Effector memory CD8-positive, alpha-beta T cell (primary cell): ENCODE measurements at regions not wholly inside any gene's neighbourhood (a gene's known extent, or its start where the extent isn't known, plus 50 kb on each side); places are given as distances from the start of the nearest gene placed in this dataset.
A peak's percentile ranks its signal among the peaks of the same experiment; 100 is the strongest.
"Not testable (repeated sequence)": the region's sequence is repeated elsewhere in the genome, so short reads cannot be mapped to it uniquely, and the experiment has no call there.

Experiments
- ATAC-seq: fragments of 150-1000 bp; cut with Tn5 transposase; replicated peaks from 2 replicates; pipeline ENCODE4 v1.10.0; 2021; ENCODE audit warnings: mild to moderate bottlenecking, moderate library complexity
- DNase-seq, 3 experiments: peaks; one replicate each; pipeline ENCODE4 v3.0.0; 2021
- H3K27ac Mint-ChIP-seq, 2 donors: one replicate each; pipeline ENCODE4 v1.8.0; 2022; ENCODE audit warnings: mild to moderate bottlenecking in 2 of 2, mixed read lengths in 2 of 2, moderate library complexity in 2 of 2
- H3K27me3 Mint-ChIP-seq, 2 donors: one replicate each; pipeline ENCODE4 v1.8.0; 2022; ENCODE audit warnings: mixed read lengths in 2 of 2
- H3K36me3 Mint-ChIP-seq: one replicate; pipeline ENCODE4 v1.8.0; 2022; ENCODE audit warnings: mild to moderate bottlenecking, moderate library complexity, mixed read lengths; ENCODE audit not compliant: insufficient read depth
- H3K4me1 Mint-ChIP-seq, 2 donors: one replicate each; pipeline ENCODE4 v1.8.0; 2022; ENCODE audit warnings: low read depth in 2 of 2, mixed read lengths in 2 of 2
- H3K4me3 Mint-ChIP-seq, 2 donors: one replicate each; pipeline ENCODE4 v1.8.0; 2022; ENCODE audit warnings: mild to moderate bottlenecking in 2 of 2, mixed read lengths in 2 of 2, moderate library complexity in 2 of 2
- H3K9me3 Mint-ChIP-seq, 2 donors: one replicate each; pipeline ENCODE4 v1.8.0; 2022; ENCODE audit warnings: mixed read lengths in 2 of 2

GRCh38 chr5:99008009-99008408 is 79.2 kb upstream of the CHD1 start:
- DNase-seq = not testable (repeated sequence)

GRCh38 chr5:99005506-99005905 is 76.7 kb upstream of the CHD1 start:
- no peak for ATAC-seq
- peak overlapping the region; percentile 47 to 60 for H3K27ac Mint-ChIP-seq
- H3K4me1 Mint-ChIP-seq = peaks cover 9 to 14% of the 10 kb centered on the region in 2 donors
- no peaks in the 10 kb centered on the region for H3K36me3 Mint-ChIP-seq
- DNase-seq = no peak
- no peaks in the 10 kb centered on the region for H3K9me3 Mint-ChIP-seq
- no peak overlapping the region for H3K4me3 Mint-ChIP-seq
- H3K27me3 Mint-ChIP-seq = no peaks in the 10 kb centered on the region

More at GRCh38 chr5:99008009-99008408, 79.2 kb upstream of the CHD1 start:
- H3K9me3 Mint-ChIP-seq, H3K27ac Mint-ChIP-seq, H3K4me1 Mint-ChIP-seq, ATAC-seq, H3K27me3 Mint-ChIP-seq, H3K36me3 Mint-ChIP-seq, H3K4me3 Mint-ChIP-seq: not testable (repeated sequence)

GRCh38 chr5:99004960-99005359 is 76.2 kb upstream of the CHD1 start:
- DNase-seq = peak; percentile 8 to 19 (median 10)
- Mint-ChIP-seq H3K4me3 (no peak overlapping the region), H3K36me3 (no peaks in the 10 kb centered on the region), H3K27ac (peak overlapping the region; percentile 47 to 60), H3K4me1 (peaks cover 12 to 14% of the 10 kb centered on the region in 2 donors), H3K27me3 (no peaks in the 10 kb centered on the region), H3K9me3 (no peaks in the 10 kb centered on the region)
- peak; percentile 98 for ATAC-seq

DNA sequence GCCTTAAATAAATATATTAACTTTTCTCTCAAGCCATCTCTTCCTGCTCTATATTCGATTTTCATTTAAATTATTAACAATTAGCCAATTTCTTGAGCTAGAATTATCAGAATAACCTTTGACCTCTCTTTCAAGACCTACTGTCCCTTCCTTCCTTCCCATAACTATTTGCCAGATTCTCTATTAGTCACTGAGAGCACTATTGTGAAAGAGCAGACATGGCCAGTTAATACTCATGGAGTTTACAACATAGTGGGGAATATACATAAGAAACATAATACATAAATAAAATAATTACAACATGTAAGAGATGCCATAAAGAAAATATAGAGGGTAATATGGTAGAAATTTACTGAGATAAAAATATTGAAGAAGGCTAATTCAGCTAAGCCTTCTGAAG is 72.1 kb upstream of the CHD1 start:
- H3K9me3 Mint-ChIP-seq = no peaks in the 10 kb centered on the region
- H3K4me3 Mint-ChIP-seq = no peak overlapping the region
- no peaks in the 10 kb centered on the region for H3K36me3 Mint-ChIP-seq
- DNase-seq (no peak), ATAC-seq (no peak)
- no peaks in the 10 kb centered on the region for H3K27me3 Mint-ChIP-seq
- H3K4me1 Mint-ChIP-seq = peaks cover 12 to 14% of the 10 kb centered on the region in 2 donors
- H3K27ac Mint-ChIP-seq = peak overlapping the region in 1 of 2 donors; percentile 3

DNA sequence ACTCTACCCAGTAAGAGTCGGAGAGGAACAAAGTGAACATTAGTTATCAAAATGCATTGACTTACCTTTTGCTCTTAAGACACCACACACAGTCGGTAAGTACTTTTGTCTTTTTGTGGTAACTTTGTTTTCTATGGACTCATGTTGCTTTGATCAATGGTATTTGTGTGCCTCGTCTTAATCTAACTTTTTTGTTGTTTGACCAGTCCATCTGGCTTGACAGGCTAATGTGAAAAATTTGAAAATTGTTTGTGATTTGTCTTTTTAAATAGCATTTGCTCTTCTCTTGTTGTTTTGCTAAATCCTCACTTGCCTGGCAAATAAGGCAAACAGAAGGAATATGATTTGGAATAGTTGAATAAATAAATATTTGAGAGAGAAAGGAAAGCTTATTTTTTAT is 71.4 kb upstream of the CHD1 start:
- no peak for DNase-seq
- Mint-ChIP-seq H3K36me3 (no peaks in the 10 kb centered on the region), H3K4me3 (no peak overlapping the region), H3K27ac (no peak overlapping the region), H3K4me1 (peaks cover 10 to 12% of the 10 kb centered on the region in 2 donors), H3K27me3 (no peaks in the 10 kb centered on the region), H3K9me3 (no peaks in the 10 kb centered on the region)
- no peak for ATAC-seq

DNA sequence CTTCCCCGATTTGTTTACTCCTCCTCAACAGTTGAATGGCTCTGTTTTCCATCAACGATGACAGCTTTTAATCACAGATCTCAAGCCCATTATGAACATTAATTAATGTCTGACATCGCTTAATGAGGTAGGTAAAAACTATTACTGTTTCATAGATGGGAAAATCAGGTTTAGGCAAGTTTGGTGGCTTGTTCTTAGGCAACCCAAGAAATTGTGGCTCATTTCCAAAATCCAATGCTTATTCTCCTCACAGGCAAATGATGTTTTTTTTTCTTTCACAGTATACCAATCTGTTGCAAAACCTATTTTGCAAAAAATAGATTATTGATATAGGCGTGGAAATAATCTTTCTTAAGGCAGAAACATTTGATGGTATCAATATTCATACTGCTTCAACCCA is 70.8 kb upstream of the CHD1 start:
- no peaks in the 10 kb centered on the region for H3K27me3 Mint-ChIP-seq
- no peaks in the 10 kb centered on the region for H3K36me3 Mint-ChIP-seq
- no peaks in the 10 kb centered on the region for H3K9me3 Mint-ChIP-seq
- DNase-seq (no peak), ATAC-seq (no peak)
- no peak overlapping the region for H3K27ac Mint-ChIP-seq
- H3K4me1 Mint-ChIP-seq = peaks cover 4 to 12% of the 10 kb centered on the region in 2 donors
- no peak overlapping the region for H3K4me3 Mint-ChIP-seq

DNA sequence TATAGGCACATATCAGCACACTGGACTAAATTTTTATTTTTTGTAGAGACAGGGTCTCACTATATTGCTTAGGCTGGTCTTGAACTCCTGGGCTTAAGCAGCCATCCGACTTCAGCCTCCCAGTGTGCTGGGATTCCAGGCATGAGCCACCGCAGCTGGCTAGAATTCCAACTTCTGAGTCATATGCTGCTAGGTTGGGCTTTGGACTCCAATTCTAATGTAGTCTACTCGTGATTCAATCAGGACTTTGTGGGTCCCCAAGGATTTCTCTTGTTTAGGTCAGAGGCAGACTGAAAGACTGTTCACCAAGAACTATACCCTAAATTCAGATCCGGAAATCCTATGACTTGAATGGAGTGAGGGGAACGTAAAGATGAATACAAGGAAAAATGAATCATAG is 68.2 kb upstream of the CHD1 start:
- Mint-ChIP-seq H3K4me1 (peaks cover 4 to 16% of the 10 kb centered on the region in 2 donors), H3K27ac (no peak overlapping the region), H3K36me3 (no peaks in the 10 kb centered on the region), H3K27me3 (no peaks in the 10 kb centered on the region), H3K4me3 (no peak overlapping the region), H3K9me3 (no peaks in the 10 kb centered on the region)
- no peak for ATAC-seq
- no peak for DNase-seq

DNA sequence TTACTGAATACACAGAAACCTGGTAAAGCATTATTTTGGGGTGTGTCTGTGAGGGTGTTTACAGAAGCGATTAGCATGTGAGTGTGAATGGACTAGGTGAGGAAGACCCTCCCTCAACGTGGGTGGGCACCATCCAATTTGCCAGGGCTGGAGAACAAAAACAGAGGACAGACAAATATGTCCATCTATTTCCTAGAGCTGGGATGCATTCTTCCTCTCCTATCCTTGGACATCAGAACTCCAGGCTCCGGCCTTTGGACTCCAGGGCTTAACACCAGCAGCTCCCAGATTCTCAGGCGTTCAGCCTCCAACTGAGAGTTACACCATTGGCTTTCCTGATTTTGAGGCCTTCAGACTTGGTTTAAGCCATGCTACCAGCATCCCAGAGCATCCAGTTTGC is 65.8 kb upstream of the CHD1 start:
- DNase-seq (no peak), ATAC-seq (no peak)
- Mint-ChIP-seq H3K27me3 (no peaks in the 10 kb centered on the region), H3K4me3 (no peak overlapping the region), H3K9me3 (no peaks in the 10 kb centered on the region), H3K36me3 (no peaks in the 10 kb centered on the region), H3K4me1 (peaks cover 2 to 4% of the 10 kb centered on the region in 2 donors), H3K27ac (no peak overlapping the region)

DNA sequence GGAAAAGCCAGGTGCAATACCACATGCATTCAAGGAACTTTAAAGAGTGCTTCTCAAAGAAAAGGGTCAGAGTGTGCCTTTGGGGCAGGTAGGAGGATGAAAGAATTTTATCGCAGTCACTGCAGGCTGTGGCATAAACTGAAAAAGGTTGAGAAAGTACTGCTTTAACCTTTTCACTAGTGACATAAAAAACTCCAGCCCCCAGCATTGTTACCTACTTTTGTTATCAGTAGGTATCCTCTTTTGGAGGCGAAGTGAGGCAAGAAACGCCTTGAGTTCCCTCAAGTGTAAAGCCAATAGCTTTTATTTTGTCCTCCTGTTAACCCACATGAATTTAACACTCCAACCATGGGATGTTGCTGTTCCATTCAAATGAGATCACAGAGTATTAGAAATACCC is 64.7 kb upstream of the CHD1 start:
- H3K9me3 Mint-ChIP-seq = no peaks in the 10 kb centered on the region
- no peak overlapping the region for H3K4me3 Mint-ChIP-seq
- H3K27ac Mint-ChIP-seq = peak overlapping the region in 1 of 2 donors; percentile 76
- DNase-seq (no peak), ATAC-seq (no peak)
- H3K36me3 Mint-ChIP-seq = no peaks in the 10 kb centered on the region
- H3K27me3 Mint-ChIP-seq = no peaks in the 10 kb centered on the region
- peaks cover 4% of the 10 kb centered on the region in 2 donors for H3K4me1 Mint-ChIP-seq

DNA sequence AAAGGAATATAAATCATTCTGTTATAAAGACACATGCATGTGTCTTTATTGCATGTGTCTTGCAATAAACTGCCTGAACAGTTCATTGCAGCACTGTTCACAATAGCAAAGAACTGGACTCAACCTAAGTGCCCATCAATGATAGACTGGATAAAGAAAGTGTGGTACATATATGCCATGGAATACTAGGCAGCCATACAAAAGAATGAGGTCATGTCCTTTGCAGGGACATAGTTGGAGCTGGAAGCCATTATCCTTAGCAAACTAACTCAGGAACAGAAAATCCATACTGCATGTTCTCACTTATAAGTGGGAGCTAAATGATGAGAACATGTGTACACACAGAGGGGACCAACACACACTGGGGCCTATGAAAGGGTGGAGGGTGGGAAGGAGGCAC is 63.7 kb upstream of the CHD1 start:
- Mint-ChIP-seq H3K27ac (no peak overlapping the region), H3K36me3 (no peaks in the 10 kb centered on the region), H3K4me3 (no peak overlapping the region), H3K4me1 (peaks cover 4% of the 10 kb centered on the region in 2 donors), H3K9me3 (no peaks in the 10 kb centered on the region), H3K27me3 (no peaks in the 10 kb centered on the region)
- no peak for DNase-seq
- ATAC-seq = no peak

- Mint-ChIP-seq H3K4me1 (peaks cover 4% of the 10 kb centered on the region in 2 donors), H3K36me3 (no peaks in the 10 kb centered on the region), H3K27ac (peak overlapping the region; percentile 30 to 45), H3K9me3 (no peaks in the 10 kb centered on the region), H3K27me3 (no peaks in the 10 kb centered on the region), H3K4me3 (no peak overlapping the region)
- DNase-seq (no peak), ATAC-seq (no peak)
Measured at GRCh38 chr5:98989727-98990126, 60.9 kb upstream of the CHD1 start.

GRCh38 chr5:98986587-98986986 is 57.8 kb upstream of the CHD1 start:
- Mint-ChIP-seq H3K9me3 (no peaks in the 10 kb centered on the region), H3K27me3 (peaks cover 7 to 13% of the 10 kb centered on the region in 2 donors), H3K36me3 (peaks cover 3% of the 10 kb centered on the region), H3K4me3 (no peak overlapping the region), H3K4me1 (peaks cover 0 to 4% of the 10 kb centered on the region in 2 donors), H3K27ac (no peak overlapping the region)
- no peak for DNase-seq
- ATAC-seq = no peak

- Mint-ChIP-seq H3K4me3 (no peak overlapping the region), H3K9me3 (no peaks in the 10 kb centered on the region), H3K4me1 (no peaks in the 10 kb centered on the region), H3K27ac (no peak overlapping the region), H3K27me3 (peaks cover 7 to 13% of the 10 kb centered on the region in 2 donors), H3K36me3 (peaks cover 3% of the 10 kb centered on the region)
- DNase-seq (no peak), ATAC-seq (no peak)
Measured at GRCh38 chr5:98982880-98983279, 54.1 kb upstream of the CHD1 start.
